NCI-H146 (cell line): ENCODE measurements at regions not wholly inside any gene's neighbourhood (a gene's known extent, or its start where the extent isn't known, plus 50 kb on each side); places are given as distances from the start of the nearest gene placed in this dataset.

Source experiments
- DNase-seq: peaks from one replicate; lab custom pipeline; 2025; lab: John Stamatoyannopoulos, UW

GRCh38 chr3:22476976-22477375 lies 726.0 kb upstream of the ZNF385D start:
- no peak for DNase-seq

GRCh38 chr3:22485954-22486353 lies 717.2 kb upstream of the UBE2E2 start:
- DNase-seq = no peak

GRCh38 chr3:22490747-22491146 lies 712.4 kb upstream of the UBE2E2 start:
- DNase-seq = no peak

- no peak for DNase-seq
These were observed 711.8 kb upstream of the UBE2E2 start for GRCh38 chr3:22491344-22491743.

- DNase-seq = no peak
These were observed 710.8 kb upstream of the UBE2E2 start for GRCh38 chr3:22492342-22492741.

GRCh38 chr3:22495241-22495640 lies 707.9 kb upstream of the UBE2E2 start:
- DNase-seq = no peak

GRCh38 chr3:22495791-22496190 lies 707.3 kb upstream of the UBE2E2 start:
- DNase-seq = no peak

- DNase-seq = no peak
These were observed 706.5 kb upstream of the UBE2E2 start for GRCh38 chr3:22496641-22497040.

GRCh38 chr3:22506871-22507270 lies 696.3 kb upstream of the UBE2E2 start:
- DNase-seq = no peak

GRCh38 chr3:22507709-22508108 lies 695.4 kb upstream of the UBE2E2 start:
- no peak for DNase-seq

- no peak for DNase-seq
These were observed 679.2 kb upstream of the UBE2E2 start for GRCh38 chr3:22523925-22524324.

GRCh38 chr3:22526266-22526837 lies 676.8 kb upstream of the UBE2E2 start:
- no peak for DNase-seq

GRCh38 chr3:22536541-22536940 lies 666.6 kb upstream of the UBE2E2 start:
- no peak for DNase-seq

- DNase-seq = no peak
These were observed 665.6 kb upstream of the UBE2E2 start for GRCh38 chr3:22537560-22537959.

- DNase-seq = no peak
These were observed 660.8 kb upstream of the UBE2E2 start for GRCh38 chr3:22542311-22542710.

GRCh38 chr3:22555753-22556435 lies 647.2 kb upstream of the UBE2E2 start:
- no peak for DNase-seq

GRCh38 chr3:22565393-22565792 lies 637.7 kb upstream of the UBE2E2 start:
- DNase-seq = no peak

- DNase-seq = no peak
These were observed 634.8 kb upstream of the UBE2E2 start for GRCh38 chr3:22568285-22568684.

- DNase-seq = no peak
These were observed 633.6 kb upstream of the UBE2E2 start for GRCh38 chr3:22569570-22569969.

- DNase-seq = no peak
These were observed 622.1 kb upstream of the UBE2E2 start for GRCh38 chr3:22581007-22581406.

- DNase-seq = no peak
These were observed 620.9 kb upstream of the UBE2E2 start for GRCh38 chr3:22582266-22582665.

- DNase-seq = no peak
These were observed 617.6 kb upstream of the UBE2E2 start for GRCh38 chr3:22585504-22585903.

- no peak for DNase-seq
These were observed 617.2 kb upstream of the UBE2E2 start for GRCh38 chr3:22585911-22586310.

- DNase-seq = no peak
These were observed 615.7 kb upstream of the UBE2E2 start for GRCh38 chr3:22587446-22587845.
